Psoas muscle (tissue), 7 donors: ENCODE measurements at regions not wholly inside any gene's neighbourhood (a gene's known extent, or its start where the extent isn't known, plus 50 kb on each side); places are given as distances from the start of the nearest gene placed in this dataset.
"Not testable (repeated sequence)": the region's sequence is repeated elsewhere in the genome, so short reads cannot be mapped to it uniquely, and the experiment has no call there.

Source experiments
- ATAC-seq, 4 donors: fragments of 200-7000 bp; cut with Tn5 transposase; one replicate each; pipeline ENCODE4 v1.9.1; 2020; ENCODE audit warnings: moderate library complexity in 3 of 4, mild to moderate bottlenecking in 2 of 4
- DNase-seq, 2 donors: peaks; one replicate each; pipeline ENCODE4 v3.0.0-alpha.2; 2020
- H3K27ac ChIP-seq: fragments of 200-600 bp; one replicate; pipeline ENCODE4 v1.8.0; 2022
- H3K27me3 ChIP-seq, 3 donors: fragments of 200-600 bp in 1 of 3; one replicate each; pipeline versions ENCODE4 v1.6.1 to v1.8.0; 2013 to 2022; ENCODE audit warnings: low read length in 2 of 3, mild to moderate bottlenecking in 2 of 3, moderate library complexity in 1 of 3; ENCODE audit not compliant: insufficient read depth in 3 of 3
- H3K36me3 ChIP-seq, 2 donors: fragments of 200-600 bp in 1 of 2; one replicate each; pipeline versions ENCODE4 v1.6.1 to v1.8.0; 2013 to 2022; ENCODE audit warnings: low read depth in 1 of 2, mild to moderate bottlenecking in 1 of 2, moderate library complexity in 1 of 2; ENCODE audit not compliant: insufficient read depth in 1 of 2
- H3K4me1 ChIP-seq: fragments of 200-600 bp; one replicate; pipeline ENCODE4 v1.8.0; 2022
- H3K4me3 ChIP-seq: fragments of 200-600 bp; one replicate; pipeline ENCODE4 v1.8.0; 2022; ENCODE audit warnings: mild to moderate bottlenecking
- H3K9me3 ChIP-seq: fragments of 200-600 bp; one replicate; pipeline ENCODE4 v1.8.0; 2022
- WGBS, 3 donors: extraction: QIAGEN DNeasy Blood & Tissue Kit; methylation state at CpG; one replicate each; pipeline versions ENCODE4 v1.1.6 to v1.1.7; 2013; 5-methylcytosine and 5-hydroxymethylcytosine counted together
- intact Hi-C, 2 donors: fragments of 100-400 bp; cut with DNase I; formaldehyde crosslinking; loops; one replicate each; pipeline versions ENCODE4 v1.11.0 to v1.14.2; 2022
- TF ChIP-seq, protein P1 (sequence below): fragments of 200-600 bp; IDR thresholded peaks from one replicate; pipeline ENCODE4 v1.8.0; 2022; ENCODE audit warnings: antibody characterized with exemption
- donor health status: healthy with polysubstance abuse.
- donor health status: DM: no; HTN: no; CAD: no; lungs with moderate emphysema.
- donor health status: Bipolar disorder and iron deficiency.
- donor health status: healthy.
- donor health status: DM: yes; HTN: yes; CAD: no.
- donor health status: DM: no; HTN: no; CAD: no.
- donor health status: DM: yes; HTN: yes; CAD: no.

- Histone ChIP-seq H3K4me3 (no peak overlapping the region), H3K27me3 (peaks cover 0 to 7% (median 5%) of the 10 kb centered on the region in 3 donors), H3K4me1 (no peaks in the 10 kb centered on the region), H3K9me3 (no peaks in the 10 kb centered on the region), H3K27ac (no peak overlapping the region), H3K36me3 (no peaks in the 10 kb centered on the region)
- TF ChIP-seq, protein P1, sequence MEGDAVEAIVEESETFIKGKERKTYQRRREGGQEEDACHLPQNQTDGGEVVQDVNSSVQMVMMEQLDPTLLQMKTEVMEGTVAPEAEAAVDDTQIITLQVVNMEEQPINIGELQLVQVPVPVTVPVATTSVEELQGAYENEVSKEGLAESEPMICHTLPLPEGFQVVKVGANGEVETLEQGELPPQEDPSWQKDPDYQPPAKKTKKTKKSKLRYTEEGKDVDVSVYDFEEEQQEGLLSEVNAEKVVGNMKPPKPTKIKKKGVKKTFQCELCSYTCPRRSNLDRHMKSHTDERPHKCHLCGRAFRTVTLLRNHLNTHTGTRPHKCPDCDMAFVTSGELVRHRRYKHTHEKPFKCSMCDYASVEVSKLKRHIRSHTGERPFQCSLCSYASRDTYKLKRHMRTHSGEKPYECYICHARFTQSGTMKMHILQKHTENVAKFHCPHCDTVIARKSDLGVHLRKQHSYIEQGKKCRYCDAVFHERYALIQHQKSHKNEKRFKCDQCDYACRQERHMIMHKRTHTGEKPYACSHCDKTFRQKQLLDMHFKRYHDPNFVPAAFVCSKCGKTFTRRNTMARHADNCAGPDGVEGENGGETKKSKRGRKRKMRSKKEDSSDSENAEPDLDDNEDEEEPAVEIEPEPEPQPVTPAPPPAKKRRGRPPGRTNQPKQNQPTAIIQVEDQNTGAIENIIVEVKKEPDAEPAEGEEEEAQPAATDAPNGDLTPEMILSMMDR: no peak
- DNase-seq (no peak), ATAC-seq (no peak)
- intact Hi-C loops: no loop called here
- WGBS, 3 donors: 15 to 22% (median 17%) methylated on average over 1 of the region's 1 CpG
These were observed 111.1 kb upstream of the FOXB1 start for GRCh38 chr15:59892985-59893384.

GRCh38 chr15:59887870-59888269 lies 116.2 kb upstream of the FOXB1 start:
- 86 to 88% (median 87%) methylated on average over 1 of the region's 1 CpG for WGBS, 3 donors
- ATAC-seq, H3K9me3 ChIP-seq, H3K4me3 ChIP-seq, intact Hi-C loops, H3K27ac ChIP-seq, H3K4me1 ChIP-seq, H3K36me3 ChIP-seq, DNase-seq: not testable (repeated sequence)
- peaks cover 2 to 10% (median 5%) of the 10 kb centered on the region in 3 donors for H3K27me3 ChIP-seq

DNA sequence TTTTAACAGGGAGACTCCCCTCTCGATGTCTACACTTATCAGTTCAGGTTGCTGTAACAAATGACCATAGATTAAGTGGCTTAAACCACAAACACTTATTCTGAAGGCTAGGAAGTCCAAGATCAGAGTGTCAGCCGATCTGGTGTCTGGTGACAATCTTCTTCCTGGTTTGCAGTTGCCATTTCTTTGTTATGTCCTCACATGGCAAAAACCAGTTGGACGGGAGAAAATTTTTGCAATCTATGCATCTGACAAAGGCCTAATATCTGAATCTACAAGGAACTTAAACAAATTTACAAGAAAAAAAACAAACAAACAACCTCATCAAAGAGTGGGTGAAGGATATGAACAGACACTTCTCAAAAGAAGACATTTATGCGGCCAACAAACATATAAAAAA lies 116.9 kb upstream of the FOXB1 start:
- no peaks in the 10 kb centered on the region for H3K4me1 ChIP-seq
- no peak overlapping the region for H3K4me3 ChIP-seq
- DNase-seq (no peak), ATAC-seq (no peak)
- H3K27ac ChIP-seq: no peak overlapping the region
- no peaks in the 10 kb centered on the region for H3K9me3 ChIP-seq
- no peaks in the 10 kb centered on the region for H3K36me3 ChIP-seq
- intact Hi-C loops: no loop called here
- WGBS, 3 donors: 66 to 69% (median 68%) methylated on average over 4 of the region's 4 CpGs
- TF ChIP-seq, protein P1: no peak
- H3K27me3 ChIP-seq: peaks cover 2 to 15% (median 5%) of the 10 kb centered on the region in 3 donors

DNA sequence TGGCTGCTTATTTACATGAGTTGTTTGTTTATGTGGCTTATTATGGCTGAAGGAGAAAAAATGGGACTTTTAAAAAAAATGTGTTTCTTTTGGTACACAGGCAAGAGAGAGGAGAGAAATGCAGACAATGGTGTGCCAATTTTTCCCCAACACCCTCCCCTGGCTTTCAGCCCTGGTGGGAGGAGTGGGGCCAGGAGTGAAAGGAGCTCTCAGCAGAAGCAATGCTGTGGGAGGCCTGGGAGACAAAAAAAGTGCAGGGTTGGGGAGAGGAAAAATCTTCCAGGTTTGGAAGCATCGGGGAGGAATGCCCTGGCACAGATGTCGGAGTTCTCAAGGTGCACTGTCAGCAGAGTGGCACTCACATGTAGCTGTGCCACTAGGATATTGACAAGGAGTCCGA lies 117.7 kb upstream of the FOXB1 start:
- Histone ChIP-seq H3K4me3 (no peak overlapping the region), H3K4me1 (no peaks in the 10 kb centered on the region), H3K27me3 (peaks cover 2 to 23% (median 5%) of the 10 kb centered on the region in 3 donors), H3K27ac (no peak overlapping the region), H3K36me3 (no peaks in the 10 kb centered on the region), H3K9me3 (no peaks in the 10 kb centered on the region)
- TF ChIP-seq, protein P1: no peak
- intact Hi-C loops: no loop called here
- no peak for ATAC-seq
- DNase-seq: no peak
- WGBS, 3 donors: 58 to 67% (median 67%) methylated on average over 3 of the region's 3 CpGs

DNA sequence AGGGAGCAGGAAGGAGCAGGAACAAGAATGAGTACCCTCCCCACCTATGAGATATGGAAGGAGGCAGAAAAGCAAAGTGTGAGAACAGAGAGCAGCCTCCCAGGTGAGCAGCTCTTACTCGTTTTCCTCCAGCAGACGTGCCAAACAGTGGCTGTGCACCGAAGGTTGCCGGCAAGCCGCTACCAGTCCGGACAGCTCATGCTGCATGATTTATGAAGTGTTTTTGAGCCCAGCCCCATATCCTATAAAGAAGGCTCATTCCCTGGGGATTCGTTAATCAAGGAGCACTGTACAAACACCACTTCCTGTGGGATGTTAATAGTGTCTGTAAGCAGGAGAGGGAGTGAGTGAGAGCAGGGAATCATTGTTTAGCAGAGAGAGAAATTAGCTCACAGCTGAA lies 118.3 kb upstream of the FOXB1 start:
- DNase-seq (no peak), ATAC-seq (no peak)
- intact Hi-C loops: no loop called here
- Histone ChIP-seq H3K4me1 (no peaks in the 10 kb centered on the region), H3K4me3 (no peak overlapping the region), H3K36me3 (no peaks in the 10 kb centered on the region), H3K9me3 (no peaks in the 10 kb centered on the region), H3K27me3 (peaks cover 2 to 24% (median 5%) of the 10 kb centered on the region in 3 donors), H3K27ac (no peak overlapping the region)
- TF ChIP-seq, protein P1: no peak
- 2 to 5% (median 2%) methylated on average over 7 of the region's 7 CpGs for WGBS, 3 donors
